Dermis blood vessel endothelial cell (primary cell): ENCODE measurements at regions not wholly inside any gene's neighbourhood (a gene's known extent, or its start where the extent isn't known, plus 50 kb on each side); places are given as distances from the start of the nearest gene placed in this dataset.

Experiments used
- DNase-seq: peaks from one replicate; pipeline ENCODE4 v3.0.0; 2010

- no peak for DNase-seq
Observed at GRCh38 chr5:61653807-61654580, 321.9 kb downstream of the ZSWIM6 start.

GRCh38 chr5:61654876-61655275, 322.8 kb downstream of the ZSWIM6 start:
- no peak for DNase-seq

GRCh38 chr5:61657010-61657409, 325.0 kb downstream of the ZSWIM6 start:
- no peak for DNase-seq

- DNase-seq, result no peak
Observed at GRCh38 chr5:61657686-61658085, 325.6 kb downstream of the ZSWIM6 start.

- DNase-seq, result peak; percentile 87
Observed at GRCh38 chr5:61658592-61659008, 326.5 kb downstream of the ZSWIM6 start.

GRCh38 chr5:61659221-61659696, 327.2 kb downstream of the ZSWIM6 start:
- DNase-seq, result no peak

- DNase-seq, result no peak
Observed at GRCh38 chr5:61662670-61663069, 330.6 kb downstream of the ZSWIM6 start.

- no peak for DNase-seq
Observed at GRCh38 chr5:61666064-61666621, 334.1 kb downstream of the ZSWIM6 start.

GRCh38 chr5:61667525-61668218, 335.6 kb downstream of the ZSWIM6 start:
- no peak for DNase-seq

GRCh38 chr5:61669531-61669930, 337.5 kb downstream of the ZSWIM6 start:
- no peak for DNase-seq

- no peak for DNase-seq
Observed at GRCh38 chr5:61670941-61671340, 338.9 kb downstream of the ZSWIM6 start.

- DNase-seq, result peak; percentile 50
Observed at GRCh38 chr5:61673007-61673735, 341.1 kb downstream of the ZSWIM6 start.

- DNase-seq, result no peak
Observed at GRCh38 chr5:61674378-61674777, 342.3 kb downstream of the ZSWIM6 start.

- DNase-seq, result no peak
Observed at GRCh38 chr5:61675015-61675692, 343.1 kb downstream of the ZSWIM6 start.

GRCh38 chr5:61677220-61677619, 345.2 kb downstream of the ZSWIM6 start:
- DNase-seq, result no peak

GRCh38 chr5:61678966-61679365, 346.9 kb downstream of the ZSWIM6 start:
- no peak for DNase-seq

- DNase-seq, result no peak
Observed at GRCh38 chr5:61679562-61679961, 347.5 kb downstream of the ZSWIM6 start.

GRCh38 chr5:61680247-61680646, 348.2 kb downstream of the ZSWIM6 start:
- DNase-seq, result no peak

- DNase-seq, result no peak
Observed at GRCh38 chr5:61683148-61683547, 351.1 kb downstream of the ZSWIM6 start.

GRCh38 chr5:61683926-61684325, 351.9 kb downstream of the ZSWIM6 start:
- no peak for DNase-seq

- no peak for DNase-seq
Observed at GRCh38 chr5:61686491-61687257, 354.6 kb downstream of the ZSWIM6 start.

GRCh38 chr5:61687371-61687770, 355.3 kb downstream of the ZSWIM6 start:
- no peak for DNase-seq
